HS-5 (cell line): ENCODE measurements at regions not wholly inside any gene's neighbourhood (a gene's known extent, or its start where the extent isn't known, plus 50 kb on each side); places are given as distances from the start of the nearest gene placed in this dataset.

Source experiments
- DNase-seq: peaks from one replicate; pipeline ENCODE4 v3.0.0-alpha.2; 2012; ENCODE audit warnings: low read depth

GRCh38 chr1:38455829-38456530 lies 403.6 kb downstream of the RRAGC start:
- no peak for DNase-seq

- DNase-seq: no peak
Observed at GRCh38 chr1:38454749-38455441, 404.7 kb downstream of the RRAGC start.

- no peak for DNase-seq
Observed at GRCh38 chr1:38454236-38454635, 405.3 kb downstream of the RRAGC start.

GRCh38 chr1:38452246-38452645 lies 405.7 kb upstream of the POU3F1 start:
- no peak for DNase-seq

GRCh38 chr1:38451541-38451993 lies 405.0 kb upstream of the POU3F1 start:
- no peak for DNase-seq

GRCh38 chr1:38448893-38449292 lies 402.3 kb upstream of the POU3F1 start:
- no peak for DNase-seq

GRCh38 chr1:38446936-38447335 lies 400.3 kb upstream of the POU3F1 start:
- no peak for DNase-seq

GRCh38 chr1:38444770-38445442 lies 398.3 kb upstream of the POU3F1 start:
- no peak for DNase-seq

- DNase-seq: peak; percentile 34
Observed at GRCh38 chr1:38444311-38444710, 397.7 kb upstream of the POU3F1 start.

- DNase-seq: no peak
Observed at GRCh38 chr1:38440402-38440801, 393.8 kb upstream of the POU3F1 start.

- DNase-seq: no peak
Observed at GRCh38 chr1:38436749-38437148, 390.2 kb upstream of the POU3F1 start.

- no peak for DNase-seq
Observed at GRCh38 chr1:38436006-38436405, 389.4 kb upstream of the POU3F1 start.

GRCh38 chr1:38433084-38433722 lies 386.6 kb upstream of the POU3F1 start:
- no peak for DNase-seq

GRCh38 chr1:38431535-38432376 lies 385.2 kb upstream of the POU3F1 start:
- no peak for DNase-seq

GRCh38 chr1:38430949-38431348 lies 384.4 kb upstream of the POU3F1 start:
- no peak for DNase-seq

GRCh38 chr1:38424677-38425076 lies 378.1 kb upstream of the POU3F1 start:
- DNase-seq: no peak

- DNase-seq: no peak
Observed at GRCh38 chr1:38420666-38421065, 374.1 kb upstream of the POU3F1 start.

GRCh38 chr1:38418195-38419030 lies 371.8 kb upstream of the POU3F1 start:
- no peak for DNase-seq

GRCh38 chr1:38403667-38404066 lies 357.1 kb upstream of the POU3F1 start:
- DNase-seq: no peak

- DNase-seq: no peak
Observed at GRCh38 chr1:38402230-38402815, 355.7 kb upstream of the POU3F1 start.
